ENCODE measurements at regions not wholly inside any gene's neighbourhood (a gene's known extent, or its start where the extent isn't known, plus 50 kb on each side); places are given as distances from the start of the nearest gene placed in this dataset.

DNA sequence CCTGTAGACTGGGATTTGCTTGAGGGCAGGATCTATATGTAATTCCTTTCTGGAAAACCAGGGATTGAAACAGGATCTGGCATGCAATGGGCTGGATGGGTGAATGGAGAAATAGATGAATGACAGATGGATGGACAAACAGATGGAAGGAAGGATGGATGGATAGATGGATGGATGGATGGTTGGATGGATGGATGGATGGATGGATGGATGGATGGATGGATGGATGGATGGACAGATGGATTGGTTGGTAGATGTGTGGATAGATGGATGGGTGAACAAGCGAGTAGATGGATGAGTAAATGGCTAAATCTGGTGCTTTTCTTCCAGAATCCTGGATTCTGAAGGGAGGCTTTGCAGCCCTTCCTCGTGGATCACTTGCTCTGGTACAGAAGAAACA lies 162.5 kb upstream of the SMIM23 start:
- no peaks in the 10 kb centered on the region for H3K36me3 Mint-ChIP-seq
- no peak overlapping the region for H3K27ac Mint-ChIP-seq
- H3K9me3 Mint-ChIP-seq, result no peaks in the 10 kb centered on the region
- DNase-seq (no peak), ATAC-seq (no peak)
- Histone ChIP-seq H3K27ac (ENCODE audit: low read length) (no peak overlapping the region), H3K36me3 (ENCODE audit: control insufficient read depth, insufficient read depth, low read length) (no peaks in the 10 kb centered on the region), H3K9me3 (ENCODE audit: control insufficient read depth, insufficient read depth, low read length) (no peaks in the 10 kb centered on the region), H3K4me1 (ENCODE audit: control insufficient read depth, insufficient read depth, low read length) (no peaks in the 10 kb centered on the region), H3K4me3 (ENCODE audit: low read length) (no peak overlapping the region), H3K27me3 (ENCODE audit: control insufficient read depth, insufficient read depth, low read length) (no peaks in the 10 kb centered on the region)
- H3K4me1 Mint-ChIP-seq, result no peaks in the 10 kb centered on the region
- H3K27me3 Mint-ChIP-seq (ENCODE audit: low read depth in 2 of 2), result peaks cover 3 to 4% of the 10 kb centered on the region in 2 donors
- no peak overlapping the region for H3K4me3 Mint-ChIP-seq
- no peak for TF ChIP-seq CTCF (IDR thresholded peaks at IDR 0.05)
- WGBS (ENCODE audit: insufficient coverage), result 68% methylated on average over 2 of the region's 2 CpGs
- intact Hi-C loops (cut with micrococcal nuclease), result no loop called here

DNA sequence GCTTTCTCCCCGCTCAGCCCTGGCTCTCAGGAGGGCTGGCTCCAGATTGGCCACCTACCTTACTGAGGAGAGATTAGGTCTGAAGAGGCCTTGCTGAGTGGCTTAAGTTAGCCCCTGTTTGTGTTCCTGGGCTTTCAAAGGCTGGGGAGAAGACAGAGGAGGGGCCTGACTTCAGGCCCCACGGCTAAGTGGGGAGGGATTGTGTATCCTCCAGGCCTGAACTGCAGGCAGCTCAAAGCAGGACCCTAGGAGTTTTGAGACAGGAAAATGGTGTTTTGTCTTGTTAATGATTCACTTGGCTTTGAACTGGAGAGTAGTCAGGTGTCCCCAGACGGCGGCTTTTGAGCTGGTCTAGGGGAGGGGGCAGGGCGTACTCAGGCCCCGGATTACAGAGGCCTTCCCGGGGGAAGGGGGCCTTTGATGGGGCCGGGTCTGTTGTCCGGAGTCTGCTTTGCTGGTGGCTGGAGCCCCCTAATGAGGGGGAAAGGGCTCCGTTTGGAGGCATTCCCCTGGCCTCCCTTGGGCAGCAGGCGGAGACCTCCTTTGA lies 162.0 kb upstream of the SMIM23 start:
- H3K27me3 Mint-ChIP-seq (ENCODE audit: low read depth in 2 of 2), result peaks cover 8 to 9% of the 10 kb centered on the region in 2 donors
- no peak overlapping the region for H3K27ac ChIP-seq (ENCODE audit: low read length)
- ATAC-seq, result no peak
- H3K9me3 Mint-ChIP-seq, result no peaks in the 10 kb centered on the region
- H3K4me1 ChIP-seq (ENCODE audit: control insufficient read depth, insufficient read depth, low read length), result no peaks in the 10 kb centered on the region
- no peak overlapping the region for H3K4me3 ChIP-seq (ENCODE audit: low read length)
- intact Hi-C loops (cut with micrococcal nuclease), result no loop called here
- H3K9me3 ChIP-seq (ENCODE audit: control insufficient read depth, insufficient read depth, low read length), result no peaks in the 10 kb centered on the region
- H3K4me3 Mint-ChIP-seq, result no peak overlapping the region
- 82% methylated on average over 11 of the region's 11 CpGs for WGBS (ENCODE audit: insufficient coverage)
- TF ChIP-seq CTCF (IDR thresholded peaks at IDR 0.05), result no peak
- H3K36me3 Mint-ChIP-seq, result no peaks in the 10 kb centered on the region
- H3K27me3 ChIP-seq (ENCODE audit: control insufficient read depth, insufficient read depth, low read length), result no peaks in the 10 kb centered on the region
- H3K4me1 Mint-ChIP-seq, result no peaks in the 10 kb centered on the region
- H3K36me3 ChIP-seq (ENCODE audit: control insufficient read depth, insufficient read depth, low read length), result no peaks in the 10 kb centered on the region
- H3K27ac Mint-ChIP-seq, result no peak overlapping the region
- no peak for DNase-seq

GRCh38 chr5:171624396-171624795 lies 161.2 kb upstream of the SMIM23 start:
- no peaks in the 10 kb centered on the region for H3K9me3 Mint-ChIP-seq
- H3K4me3 ChIP-seq (ENCODE audit: low read length), result no peak overlapping the region
- no peak overlapping the region for H3K27ac Mint-ChIP-seq
- peaks cover 12% of the 10 kb centered on the region in 2 donors for H3K27me3 Mint-ChIP-seq (ENCODE audit: low read depth in 2 of 2)
- no peak overlapping the region for H3K27ac ChIP-seq (ENCODE audit: low read length)
- intact Hi-C loops (cut with micrococcal nuclease), result no loop called here
- no peaks in the 10 kb centered on the region for H3K27me3 ChIP-seq (ENCODE audit: control insufficient read depth, insufficient read depth, low read length)
- no peaks in the 10 kb centered on the region for H3K4me1 ChIP-seq (ENCODE audit: control insufficient read depth, insufficient read depth, low read length)
- no peak for DNase-seq
- H3K4me3 Mint-ChIP-seq, result no peak overlapping the region
- no peaks in the 10 kb centered on the region for H3K36me3 Mint-ChIP-seq
- no peaks in the 10 kb centered on the region for H3K36me3 ChIP-seq (ENCODE audit: control insufficient read depth, insufficient read depth, low read length)
- no peaks in the 10 kb centered on the region for H3K4me1 Mint-ChIP-seq
- no peaks in the 10 kb centered on the region for H3K9me3 ChIP-seq (ENCODE audit: control insufficient read depth, insufficient read depth, low read length)
- no peak for ATAC-seq
- 79% methylated on average over 5 of the region's 5 CpGs for WGBS (ENCODE audit: insufficient coverage)
- TF ChIP-seq CTCF (IDR thresholded peaks at IDR 0.05), result no peak

DNA sequence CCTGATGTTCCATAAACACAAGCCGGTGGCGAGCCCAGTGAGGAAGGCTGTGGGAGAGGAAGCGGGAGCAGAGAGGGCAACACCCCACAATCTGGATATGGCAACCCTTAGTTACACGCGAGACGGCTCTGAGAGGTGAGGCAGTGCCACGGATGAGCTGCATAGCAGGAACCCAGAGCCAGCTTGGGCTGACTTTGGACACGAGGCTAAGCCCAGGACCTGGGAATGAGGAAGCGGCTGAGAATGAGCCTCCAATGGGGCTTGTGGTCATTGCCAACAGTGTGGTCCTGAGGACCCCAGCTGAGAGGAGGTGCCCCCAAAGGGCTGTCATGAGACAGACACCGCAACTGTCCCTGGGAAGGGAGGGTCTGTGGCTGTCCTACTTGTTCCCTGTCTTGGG lies 160.0 kb upstream of the SMIM23 start:
- H3K36me3 Mint-ChIP-seq, result no peaks in the 10 kb centered on the region
- WGBS (ENCODE audit: insufficient coverage), result 86% methylated on average over 10 of the region's 10 CpGs
- Histone ChIP-seq H3K9me3 (ENCODE audit: control insufficient read depth, insufficient read depth, low read length) (no peaks in the 10 kb centered on the region), H3K27ac (ENCODE audit: low read length) (no peak overlapping the region), H3K27me3 (ENCODE audit: control insufficient read depth, insufficient read depth, low read length) (peaks cover 6% of the 10 kb centered on the region), H3K36me3 (ENCODE audit: control insufficient read depth, insufficient read depth, low read length) (no peaks in the 10 kb centered on the region), H3K4me1 (ENCODE audit: control insufficient read depth, insufficient read depth, low read length) (no peaks in the 10 kb centered on the region), H3K4me3 (ENCODE audit: low read length) (no peak overlapping the region)
- H3K4me1 Mint-ChIP-seq, result no peaks in the 10 kb centered on the region
- ATAC-seq (no peak), DNase-seq (no peak)
- H3K9me3 Mint-ChIP-seq, result no peaks in the 10 kb centered on the region
- intact Hi-C loops (cut with micrococcal nuclease), result no loop called here
- H3K4me3 Mint-ChIP-seq, result no peak overlapping the region
- TF ChIP-seq CTCF (IDR thresholded peaks at IDR 0.05), result no peak
- no peak overlapping the region for H3K27ac Mint-ChIP-seq
- peaks cover 18 to 21% of the 10 kb centered on the region in 2 donors for H3K27me3 Mint-ChIP-seq (ENCODE audit: low read depth in 2 of 2)
